SK-N-SH (cell line): ENCODE measurements at regions not wholly inside any gene's neighbourhood (a gene's known extent, or its start where the extent isn't known, plus 50 kb on each side); places are given as distances from the start of the nearest gene placed in this dataset.

Source experiments
- CTCF ChIA-PET: fragments of 300-600, 350-600 bp; formaldehyde crosslinking; extraction: SDS; loops from one replicate; lab custom pipeline; 2021; lab: Yijun Ruan, JAX
- POLR2A ChIA-PET: fragments of 350-600 bp; sonication (Branson Sonifier 250); formaldehyde crosslinking; extraction: SDS; loops from one replicate; lab custom pipeline; 2020; ENCODE audit warnings: antibody characterized with exemption, inconsistent platforms; lab: Yijun Ruan, JAX
- DNase-seq: peaks from one replicate; pipeline ENCODE4 v3.0.0; 2012
- H2AFZ ChIP-seq: fragments of 200-600 bp; sonication (generic); 2 replicates; pipeline ENCODE4 v1.8.1; 2016; ENCODE audit warnings: antibody characterized with exemption, mild to moderate bottlenecking, low read depth
- H3F3A ChIP-seq: fragments of 200-600 bp; sonication (generic); replicated peaks from 2 replicates; pipeline ENCODE3; 2016; ENCODE audit warnings: antibody characterized with exemption, mild to moderate bottlenecking; ENCODE audit not compliant: insufficient read depth
- H3K27ac ChIP-seq, 2 experiments: fragments of 200-500 bp in 1 of 2; fragments of 200-600 bp in 1 of 2; sonication (Bioruptor generic) in 1 of 2; sonication (generic), shearing (Covaris generic) in 1 of 2; 2 replicates each; pipeline versions ENCODE4 v1.5.1 to v1.6.1; 2014 to 2016; ENCODE audit warnings: low read depth in 2 of 2, inconsistent platforms in 1 of 2, low read length in 1 of 2, mild to moderate bottlenecking in 1 of 2, mixed read lengths in 1 of 2
- H3K27me3 ChIP-seq: fragments of 200-600 bp; sonication (generic), shearing (Covaris generic); 2 replicates; pipeline ENCODE4 v1.6.1; 2016; ENCODE audit warnings: mixed run types; ENCODE audit not compliant: insufficient read depth
- H3K36me3 ChIP-seq, 2 experiments: fragments of 200-500 bp in 1 of 2; fragments of 200-600 bp in 1 of 2; sonication (Bioruptor generic) in 1 of 2; sonication (generic) in 1 of 2; replicated peaks in 1 of 2; 2 replicates each; pipeline versions ENCODE3 to v1.5.1; 2014 to 2016; ENCODE audit warnings: low read length in 1 of 2, mild to moderate bottlenecking in 1 of 2; ENCODE audit not compliant: insufficient read depth in 2 of 2, control insufficient read depth in 1 of 2
- H3K4me1 ChIP-seq, 2 experiments: fragments of 200-500 bp in 1 of 2; fragments of 200-600 bp in 1 of 2; sonication (Bioruptor generic) in 1 of 2; sonication (generic), shearing (Covaris generic) in 1 of 2; 2 replicates each; pipeline versions ENCODE4 v1.5.1 to v1.6.1; 2014 to 2016; ENCODE audit warnings: low read depth in 1 of 2, low read length in 1 of 2, mixed run types in 1 of 2; ENCODE audit not compliant: insufficient read depth in 2 of 2, control insufficient read depth in 1 of 2
- H3K4me2 ChIP-seq: fragments of 200-600 bp; sonication (generic), shearing (Covaris generic); 2 replicates; pipeline ENCODE4 v1.6.1; 2017; ENCODE audit warnings: mixed run types
- H3K4me3 ChIP-seq, 2 experiments: fragments of 200-500 bp in 1 of 2; fragments of 200-600 bp in 1 of 2; sonication (Bioruptor generic) in 1 of 2; sonication (generic), shearing (Covaris generic) in 1 of 2; 2 replicates each; pipeline versions ENCODE4 v1.5.1 to v1.8.1; 2014 to 2016; ENCODE audit warnings: low read depth in 2 of 2, inconsistent platforms in 1 of 2, low read length in 1 of 2, mild to moderate bottlenecking in 1 of 2, mixed read lengths in 1 of 2, moderate library complexity in 1 of 2
- H3K79me2 ChIP-seq: fragments of 200-600 bp; sonication (generic); 2 replicates; pipeline ENCODE4 v1.8.1; 2017; ENCODE audit warnings: mild to moderate bottlenecking; ENCODE audit not compliant: insufficient read depth
- H3K9ac ChIP-seq: fragments of 200-600 bp; sonication (generic); 2 replicates; pipeline ENCODE4 v1.6.1; 2017; ENCODE audit warnings: mixed run types
- H3K9me2 ChIP-seq: fragments of 200-600 bp; sonication (generic); 2 replicates; pipeline ENCODE4 v1.6.1; 2017; ENCODE audit warnings: mixed run types
- H3K9me3 ChIP-seq: fragments of 200-600 bp; sonication (generic); 2 replicates; pipeline ENCODE4 v1.6.1; 2017; ENCODE audit warnings: mixed run types, mild to moderate bottlenecking, moderate library complexity
- H4K20me1 ChIP-seq: fragments of 200-600 bp; sonication (generic); 2 replicates; pipeline ENCODE4 v1.6.1; 2017; ENCODE audit warnings: mild to moderate bottlenecking, mixed run types; ENCODE audit not compliant: insufficient read depth
- CHD2 ChIP-seq: fragments of 150-350 bp; IDR thresholded peaks from 2 replicates; pipeline ENCODE4 v1.6.1; 2018; ENCODE audit warnings: low read length; ENCODE audit not compliant: partially characterized antibody
- EZH2phosphoT487 ChIP-seq: fragments of 200-600 bp; sonication (generic); IDR thresholded peaks from 2 replicates; pipeline ENCODE4 v1.6.1; 2017; ENCODE audit warnings: low read depth, mixed run types, mild to moderate bottlenecking, antibody characterized with exemption, moderate library complexity, borderline replicate concordance
- FOXJ3 ChIP-seq: sonication (generic); formaldehyde crosslinking; IDR thresholded peaks from 2 replicates; pipeline ENCODE4 v1.5.1; 2020; ENCODE audit warnings: mild to moderate bottlenecking, missing genetic modification reagents
- RFX5 ChIP-seq: IDR thresholded peaks from 2 replicates; pipeline ENCODE4 v1.6.1; 2012; ENCODE audit warnings: mild to moderate bottlenecking, improper control_type of control experiment, low read length
- SIN3A ChIP-seq: IDR thresholded peaks from 2 replicates; pipeline ENCODE4 v1.6.1; 2012; ENCODE audit warnings: low read depth, mild to moderate bottlenecking, low read length, moderate library complexity, borderline replicate concordance
- USF1 ChIP-seq: IDR thresholded peaks from 2 replicates; pipeline ENCODE4 v1.4.0; 2012; ENCODE audit warnings: low read depth, borderline replicate concordance
- WGBS: methylation state at CpG from one replicate; pipeline ENCODE4 v1.1.6; 2017; ENCODE audit warnings: low lambda C conversion rate; 5-methylcytosine and 5-hydroxymethylcytosine counted together
- TF ChIP-seq, protein P1 (sequence below): IDR thresholded peaks from 2 replicates; pipeline ENCODE4 v1.6.1; 2012; ENCODE audit warnings: mild to moderate bottlenecking, low read depth, low read length, moderate library complexity
- TF ChIP-seq, protein P2 (sequence below): fragments of 200-600 bp; sonication (generic); IDR thresholded peaks from 2 replicates; pipeline ENCODE4 v1.6.1; 2017; ENCODE audit warnings: antibody characterized with exemption, mild to moderate bottlenecking, moderate library complexity
- TF ChIP-seq, protein P3 (sequence below): IDR thresholded peaks from 2 replicates; pipeline ENCODE4 v1.4.0; 2012; ENCODE audit warnings: low read depth, borderline replicate concordance

GRCh38 chr5:36382890-36383289 is 81.2 kb upstream of the RANBP3L start:
- DNase-seq, result no peak
- POLR2A ChIA-PET, result no interaction called here
- Histone ChIP-seq H3K27me3 (no peaks in the 10 kb centered on the region; the same call in 1 of the 2 replicates), H3F3A (no peaks in the 10 kb centered on the region), H3K36me3 (no peaks in the 10 kb centered on the region), H3K4me1 (no peaks in the 10 kb centered on the region; a peak in 1 of 4 replicates), H3K79me2 (no peaks in the 10 kb centered on the region), H2AFZ (no peak overlapping the region), H3K27ac (no peak overlapping the region), H3K9me3 (no peaks in the 10 kb centered on the region), H4K20me1 (no peaks in the 10 kb centered on the region), H3K4me2 (no peak overlapping the region), H3K9me2 (no peaks in the 10 kb centered on the region), H3K9ac (no peak overlapping the region), H3K4me3 (no peak overlapping the region)
- TF ChIP-seq SIN3A (no peak), CHD2 (no peak), USF1 (no peak)
- TF ChIP-seq, protein P1, sequence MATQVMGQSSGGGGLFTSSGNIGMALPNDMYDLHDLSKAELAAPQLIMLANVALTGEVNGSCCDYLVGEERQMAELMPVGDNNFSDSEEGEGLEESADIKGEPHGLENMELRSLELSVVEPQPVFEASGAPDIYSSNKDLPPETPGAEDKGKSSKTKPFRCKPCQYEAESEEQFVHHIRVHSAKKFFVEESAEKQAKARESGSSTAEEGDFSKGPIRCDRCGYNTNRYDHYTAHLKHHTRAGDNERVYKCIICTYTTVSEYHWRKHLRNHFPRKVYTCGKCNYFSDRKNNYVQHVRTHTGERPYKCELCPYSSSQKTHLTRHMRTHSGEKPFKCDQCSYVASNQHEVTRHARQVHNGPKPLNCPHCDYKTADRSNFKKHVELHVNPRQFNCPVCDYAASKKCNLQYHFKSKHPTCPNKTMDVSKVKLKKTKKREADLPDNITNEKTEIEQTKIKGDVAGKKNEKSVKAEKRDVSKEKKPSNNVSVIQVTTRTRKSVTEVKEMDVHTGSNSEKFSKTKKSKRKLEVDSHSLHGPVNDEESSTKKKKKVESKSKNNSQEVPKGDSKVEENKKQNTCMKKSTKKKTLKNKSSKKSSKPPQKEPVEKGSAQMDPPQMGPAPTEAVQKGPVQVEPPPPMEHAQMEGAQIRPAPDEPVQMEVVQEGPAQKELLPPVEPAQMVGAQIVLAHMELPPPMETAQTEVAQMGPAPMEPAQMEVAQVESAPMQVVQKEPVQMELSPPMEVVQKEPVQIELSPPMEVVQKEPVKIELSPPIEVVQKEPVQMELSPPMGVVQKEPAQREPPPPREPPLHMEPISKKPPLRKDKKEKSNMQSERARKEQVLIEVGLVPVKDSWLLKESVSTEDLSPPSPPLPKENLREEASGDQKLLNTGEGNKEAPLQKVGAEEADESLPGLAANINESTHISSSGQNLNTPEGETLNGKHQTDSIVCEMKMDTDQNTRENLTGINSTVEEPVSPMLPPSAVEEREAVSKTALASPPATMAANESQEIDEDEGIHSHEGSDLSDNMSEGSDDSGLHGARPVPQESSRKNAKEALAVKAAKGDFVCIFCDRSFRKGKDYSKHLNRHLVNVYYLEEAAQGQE, result no peak
- TF ChIP-seq, protein P2, sequence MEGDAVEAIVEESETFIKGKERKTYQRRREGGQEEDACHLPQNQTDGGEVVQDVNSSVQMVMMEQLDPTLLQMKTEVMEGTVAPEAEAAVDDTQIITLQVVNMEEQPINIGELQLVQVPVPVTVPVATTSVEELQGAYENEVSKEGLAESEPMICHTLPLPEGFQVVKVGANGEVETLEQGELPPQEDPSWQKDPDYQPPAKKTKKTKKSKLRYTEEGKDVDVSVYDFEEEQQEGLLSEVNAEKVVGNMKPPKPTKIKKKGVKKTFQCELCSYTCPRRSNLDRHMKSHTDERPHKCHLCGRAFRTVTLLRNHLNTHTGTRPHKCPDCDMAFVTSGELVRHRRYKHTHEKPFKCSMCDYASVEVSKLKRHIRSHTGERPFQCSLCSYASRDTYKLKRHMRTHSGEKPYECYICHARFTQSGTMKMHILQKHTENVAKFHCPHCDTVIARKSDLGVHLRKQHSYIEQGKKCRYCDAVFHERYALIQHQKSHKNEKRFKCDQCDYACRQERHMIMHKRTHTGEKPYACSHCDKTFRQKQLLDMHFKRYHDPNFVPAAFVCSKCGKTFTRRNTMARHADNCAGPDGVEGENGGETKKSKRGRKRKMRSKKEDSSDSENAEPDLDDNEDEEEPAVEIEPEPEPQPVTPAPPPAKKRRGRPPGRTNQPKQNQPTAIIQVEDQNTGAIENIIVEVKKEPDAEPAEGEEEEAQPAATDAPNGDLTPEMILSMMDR, result no peak
- 10% methylated on average over 2 of the region's 2 CpGs for WGBS
- CTCF ChIA-PET, result no interaction called here

GRCh38 chr5:36383942-36384341 is 82.2 kb upstream of the RANBP3L start:
- CTCF ChIA-PET, result no interaction called here

More at GRCh38 chr5:36383942-36384341, 82.2 kb upstream of the RANBP3L start:
- H2AFZ ChIP-seq, result no peak overlapping the region
- no peak for DNase-seq
- H3K4me1 ChIP-seq, result no peaks in the 10 kb centered on the region
- H3K79me2 ChIP-seq, result no peaks in the 10 kb centered on the region
- TF ChIP-seq, protein P3, sequence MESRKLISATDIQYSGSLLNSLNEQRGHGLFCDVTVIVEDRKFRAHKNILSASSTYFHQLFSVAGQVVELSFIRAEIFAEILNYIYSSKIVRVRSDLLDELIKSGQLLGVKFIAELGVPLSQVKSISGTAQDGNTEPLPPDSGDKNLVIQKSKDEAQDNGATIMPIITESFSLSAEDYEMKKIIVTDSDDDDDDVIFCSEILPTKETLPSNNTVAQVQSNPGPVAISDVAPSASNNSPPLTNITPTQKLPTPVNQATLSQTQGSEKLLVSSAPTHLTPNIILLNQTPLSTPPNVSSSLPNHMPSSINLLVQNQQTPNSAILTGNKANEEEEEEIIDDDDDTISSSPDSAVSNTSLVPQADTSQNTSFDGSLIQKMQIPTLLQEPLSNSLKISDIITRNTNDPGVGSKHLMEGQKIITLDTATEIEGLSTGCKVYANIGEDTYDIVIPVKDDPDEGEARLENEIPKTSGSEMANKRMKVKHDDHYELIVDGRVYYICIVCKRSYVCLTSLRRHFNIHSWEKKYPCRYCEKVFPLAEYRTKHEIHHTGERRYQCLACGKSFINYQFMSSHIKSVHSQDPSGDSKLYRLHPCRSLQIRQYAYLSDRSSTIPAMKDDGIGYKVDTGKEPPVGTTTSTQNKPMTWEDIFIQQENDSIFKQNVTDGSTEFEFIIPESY, result no peak
- no peak for TF ChIP-seq EZH2phosphoT487
- TF ChIP-seq RFX5, result no peak
- TF ChIP-seq FOXJ3 (CRISPR knock-in tag), result no peak
- no peaks in the 10 kb centered on the region for H3K36me3 ChIP-seq
- H3K4me3 ChIP-seq, result no peak overlapping the region
- H3F3A ChIP-seq, result no peaks in the 10 kb centered on the region
- no peaks in the 10 kb centered on the region for H3K9me3 ChIP-seq
- no peaks in the 10 kb centered on the region; the same call in 1 of the 2 replicates for H3K27me3 ChIP-seq
- H3K9me2 ChIP-seq, result no peaks in the 10 kb centered on the region
- no peaks in the 10 kb centered on the region for H4K20me1 ChIP-seq
- WGBS, result 43% methylated on average over 5 of the region's 5 CpGs
- H3K9ac ChIP-seq, result no peak overlapping the region
- no peak overlapping the region for H3K4me2 ChIP-seq
- POLR2A ChIA-PET, result no interaction called here
- H3K27ac ChIP-seq, result no peak overlapping the region
